Right atrium auricular region (tissue), 2 donors: ENCODE measurements at regions not wholly inside any gene's neighbourhood (a gene's known extent, or its start where the extent isn't known, plus 50 kb on each side); places are given as distances from the start of the nearest gene placed in this dataset.

ENCODE experiments used
- DNase-seq: peaks from one replicate; pipeline ENCODE4 v3.0.0-alpha.2; 2019; ENCODE audit warnings: low spot score
- H3K27ac ChIP-seq, 2 donors: fragments of 200-600 bp; sonication (generic); 1 replicate in 1 of 2; 2 replicates in 1 of 2; pipeline ENCODE4 v1.5.1; 2016 to 2019
- H3K27me3 ChIP-seq, 2 donors: fragments of 200-600 bp; sonication (generic); one replicate each; pipeline versions ENCODE4 v1.5.1 to v1.6.0; 2017 to 2019
- H3K36me3 ChIP-seq: fragments of 200-600 bp; sonication (generic); one replicate; pipeline ENCODE4 v1.5.1; 2016
- H3K4me1 ChIP-seq, 2 donors: fragments of 200-600 bp; sonication (generic); one replicate each; pipeline versions ENCODE4 v1.5.1 to v1.6.0; 2017 to 2019
- H3K4me3 ChIP-seq, 2 donors: fragments of 200-600 bp; sonication (generic); 1 replicate in 1 of 2; 2 replicates in 1 of 2; pipeline ENCODE4 v1.5.1; 2017 to 2019; ENCODE audit warnings: mild to moderate bottlenecking in 1 of 2, moderate library complexity in 1 of 2
- H3K9me3 ChIP-seq, 2 donors: fragments of 200-600 bp; sonication (generic); one replicate each; pipeline ENCODE4 v1.5.1; 2019
- CTCF ChIP-seq, 2 donors: fragments of 200-600 bp; sonication (generic); IDR thresholded peaks; one replicate each; pipeline ENCODE4 v1.5.1; 2019; ENCODE audit warnings: antibody characterized with exemption in 2 of 2

GRCh38 chr5:4180703-4181102 is 585.1 kb downstream of the IRX1 start:
- no peak for DNase-seq
- H3K4me1 ChIP-seq, result no peaks in the 10 kb centered on the region
- TF ChIP-seq CTCF (IDR thresholded peaks at IDR 0.05), result no peak
- H3K27me3 ChIP-seq, result no peaks in the 10 kb centered on the region
- H3K4me3 ChIP-seq, result no peak overlapping the region
- no peaks in the 10 kb centered on the region for H3K36me3 ChIP-seq
- H3K9me3 ChIP-seq, result peaks cover 0 to 24% of the 10 kb centered on the region in 2 donors
- H3K27ac ChIP-seq, result no peak overlapping the region

GRCh38 chr5:4182144-4182543 is 586.5 kb downstream of the IRX1 start:
- TF ChIP-seq CTCF (IDR thresholded peaks at IDR 0.05), result no peak
- H3K4me3 ChIP-seq, result no peak overlapping the region
- no peaks in the 10 kb centered on the region for H3K27me3 ChIP-seq
- H3K9me3 ChIP-seq, result peaks cover 0 to 24% of the 10 kb centered on the region in 2 donors
- no peak overlapping the region for H3K27ac ChIP-seq
- H3K36me3 ChIP-seq, result no peaks in the 10 kb centered on the region
- no peak for DNase-seq
- no peaks in the 10 kb centered on the region for H3K4me1 ChIP-seq

- H3K27ac ChIP-seq, result no peak overlapping the region
- H3K4me3 ChIP-seq, result no peak overlapping the region
- TF ChIP-seq CTCF (IDR thresholded peaks at IDR 0.05), result no peak
- H3K36me3 ChIP-seq, result no peaks in the 10 kb centered on the region
- no peak for DNase-seq
- H3K4me1 ChIP-seq, result no peaks in the 10 kb centered on the region
- peaks cover 0 to 24% of the 10 kb centered on the region in 2 donors for H3K9me3 ChIP-seq
- H3K27me3 ChIP-seq, result no peaks in the 10 kb centered on the region
Measured at GRCh38 chr5:4185127-4185526, 589.5 kb downstream of the IRX1 start.

- Histone ChIP-seq H3K27ac (no peak overlapping the region), H3K4me3 (no peak overlapping the region), H3K36me3 (no peaks in the 10 kb centered on the region), H3K9me3 (peaks cover 0 to 16% of the 10 kb centered on the region in 2 donors), H3K4me1 (no peaks in the 10 kb centered on the region), H3K27me3 (no peaks in the 10 kb centered on the region)
- TF ChIP-seq CTCF (IDR thresholded peaks at IDR 0.05), result no peak
- DNase-seq, result no peak
Measured at GRCh38 chr5:4188704-4189103, 593.1 kb downstream of the IRX1 start.

- TF ChIP-seq CTCF (IDR thresholded peaks at IDR 0.05), result no peak
- Histone ChIP-seq H3K4me3 (no peak overlapping the region), H3K36me3 (no peaks in the 10 kb centered on the region), H3K4me1 (no peaks in the 10 kb centered on the region), H3K27ac (no peak overlapping the region), H3K9me3 (peaks cover 0 to 11% of the 10 kb centered on the region in 2 donors), H3K27me3 (no peaks in the 10 kb centered on the region)
- DNase-seq, result no peak
Measured at GRCh38 chr5:4189317-4189716, 593.7 kb downstream of the IRX1 start.

GRCh38 chr5:4191041-4191440 is 595.4 kb downstream of the IRX1 start:
- TF ChIP-seq CTCF (IDR thresholded peaks at IDR 0.05), result no peak
- no peaks in the 10 kb centered on the region for H3K27me3 ChIP-seq
- no peaks in the 10 kb centered on the region for H3K9me3 ChIP-seq
- no peaks in the 10 kb centered on the region for H3K4me1 ChIP-seq
- H3K27ac ChIP-seq, result no peak overlapping the region
- no peaks in the 10 kb centered on the region for H3K36me3 ChIP-seq
- no peak overlapping the region for H3K4me3 ChIP-seq
- no peak for DNase-seq
